Loucy (cell line): ENCODE measurements at regions not wholly inside any gene's neighbourhood (a gene's known extent, or its start where the extent isn't known, plus 50 kb on each side); places are given as distances from the start of the nearest gene placed in this dataset.

Experiments
- H2AFZ ChIP-seq: fragments of 200-600 bp; sonication (generic); 2 replicates; pipeline ENCODE4 v1.6.0; 2016; ENCODE audit warnings: antibody characterized with exemption, mild to moderate bottlenecking, low read length, moderate library complexity
- H3F3A ChIP-seq: fragments of 200-600 bp; 2 replicates; pipeline ENCODE4 v1.6.0; 2016; ENCODE audit warnings: antibody characterized with exemption, low read depth, mild to moderate bottlenecking
- H3K27me3 ChIP-seq: fragments of 200-600 bp; sonication (generic); 2 replicates; pipeline ENCODE4 v1.6.1; 2014; ENCODE audit warnings: low read length, mild to moderate bottlenecking; ENCODE audit not compliant: insufficient read depth, poor library complexity, severe bottlenecking
- H3K36me3 ChIP-seq: fragments of 200-600 bp; sonication (generic); 2 replicates; pipeline ENCODE4 v1.6.1; 2016; ENCODE audit warnings: low read length; ENCODE audit not compliant: insufficient read depth
- H3K4me1 ChIP-seq: fragments of 200-600 bp; sonication (generic); 2 replicates; pipeline ENCODE4 v1.5.1; 2014; ENCODE audit warnings: low read length, mild to moderate bottlenecking; ENCODE audit not compliant: insufficient read depth, poor library complexity, severe bottlenecking
- H3K4me2 ChIP-seq: fragments of 200-600 bp; sonication (generic); 2 replicates; pipeline ENCODE4 v1.6.0; 2014; ENCODE audit warnings: antibody characterized with exemption, low read length, low read depth, mild to moderate bottlenecking; ENCODE audit not compliant: poor library complexity, severe bottlenecking
- H3K4me3 ChIP-seq: fragments of 200-600 bp; sonication (generic); 2 replicates; pipeline ENCODE4 v1.5.1; 2014; ENCODE audit warnings: low read length, mild to moderate bottlenecking, mixed read lengths; ENCODE audit not compliant: poor library complexity, severe bottlenecking
- H3K79me2 ChIP-seq: fragments of 200-600 bp; sonication (generic); 2 replicates; pipeline ENCODE4 v1.6.1; 2014; ENCODE audit warnings: low read length; ENCODE audit not compliant: insufficient read depth
- H3K9ac ChIP-seq: fragments of 200-600 bp; sonication (generic); 2 replicates; pipeline ENCODE4 v1.6.0; 2014; ENCODE audit warnings: mild to moderate bottlenecking, low read depth, low read length, moderate library complexity; ENCODE audit not compliant: poor library complexity, severe bottlenecking
- H3K9me2 ChIP-seq: fragments of 200-600 bp; sonication (generic); replicated peaks from 2 replicates; pipeline ENCODE4 v1.6.1; 2016; ENCODE audit warnings: low read depth, low read length, mixed read lengths
- H3K9me3 ChIP-seq: fragments of 200-600 bp; sonication (generic); 2 replicates; pipeline ENCODE4 v1.6.1; 2014; ENCODE audit warnings: mild to moderate bottlenecking, antibody characterized with exemption, low read length, low read depth; ENCODE audit not compliant: insufficient read depth
- H4K20me1 ChIP-seq: fragments of 200-600 bp; sonication (generic); 2 replicates; pipeline ENCODE4 v1.6.0; 2014; ENCODE audit warnings: antibody characterized with exemption, low read length, mild to moderate bottlenecking; ENCODE audit not compliant: insufficient read depth, poor library complexity, severe bottlenecking
- CTCF ChIP-seq: fragments of 200-600 bp; sonication (generic); conservative IDR thresholded peaks from 2 replicates; pipeline ENCODE4 v1.5.1; 2014; ENCODE audit warnings: mild to moderate bottlenecking, antibody characterized with exemption, low read length
- EZH2phosphoT487 ChIP-seq: fragments of 200-600 bp; IDR thresholded peaks from 2 replicates; pipeline ENCODE4 v1.6.1; 2018; ENCODE audit warnings: antibody characterized with exemption, mild to moderate bottlenecking, moderate library complexity, borderline replicate concordance

GRCh38 chr4:27084685-27085361, 224.2 kb downstream of the STIM2 start:
- Histone ChIP-seq H3K79me2 (no peaks in the 10 kb centered on the region), H3K4me1 (no peaks in the 10 kb centered on the region), H3K9me2 (no peaks in the 10 kb centered on the region), H3K4me3 (no peak overlapping the region), H2AFZ (no peak overlapping the region), H4K20me1 (no peaks in the 10 kb centered on the region), H3K36me3 (no peaks in the 10 kb centered on the region), H3F3A (no peaks in the 10 kb centered on the region), H3K9me3 (no peaks in the 10 kb centered on the region), H3K4me2 (no peak overlapping the region), H3K9ac (no peak overlapping the region), H3K27me3 (no peaks in the 10 kb centered on the region)
- TF ChIP-seq EZH2phosphoT487: no peak
- no peak for TF ChIP-seq CTCF

- H2AFZ ChIP-seq: no peak overlapping the region
- H3K27me3 ChIP-seq: no peaks in the 10 kb centered on the region
- no peaks in the 10 kb centered on the region for H3K36me3 ChIP-seq
- TF ChIP-seq EZH2phosphoT487 (no peak), CTCF (no peak)
- H3K9ac ChIP-seq: no peak overlapping the region
- no peak overlapping the region for H3K4me2 ChIP-seq
- H3K4me3 ChIP-seq: no peak overlapping the region
- no peaks in the 10 kb centered on the region for H3F3A ChIP-seq
- H3K9me2 ChIP-seq: no peaks in the 10 kb centered on the region
- H4K20me1 ChIP-seq: no peaks in the 10 kb centered on the region
- no peaks in the 10 kb centered on the region for H3K9me3 ChIP-seq
- no peaks in the 10 kb centered on the region for H3K4me1 ChIP-seq
- no peaks in the 10 kb centered on the region for H3K79me2 ChIP-seq
Observed at GRCh38 chr4:27085396-27085795, 224.8 kb downstream of the STIM2 start.

- Histone ChIP-seq H3K9me3 (no peaks in the 10 kb centered on the region), H3K4me1 (no peaks in the 10 kb centered on the region), H4K20me1 (no peaks in the 10 kb centered on the region), H3K27me3 (no peaks in the 10 kb centered on the region), H2AFZ (no peak overlapping the region), H3K4me3 (no peak overlapping the region), H3K36me3 (no peaks in the 10 kb centered on the region), H3K9me2 (no peaks in the 10 kb centered on the region), H3K9ac (no peak overlapping the region), H3K4me2 (no peak overlapping the region), H3K79me2 (no peaks in the 10 kb centered on the region), H3F3A (no peaks in the 10 kb centered on the region)
- TF ChIP-seq EZH2phosphoT487 (no peak), CTCF (no peak)
Observed at GRCh38 chr4:27087306-27088045, 226.8 kb downstream of the STIM2 start.
